Fibroblast of lung (primary cell): ENCODE measurements at regions not wholly inside any gene's neighbourhood (a gene's known extent, or its start where the extent isn't known, plus 50 kb on each side); places are given as distances from the start of the nearest gene placed in this dataset.
A peak's percentile ranks its signal among the peaks of the same experiment; 100 is the strongest.

ENCODE experiments used
- DNase-seq, 2 donors: peaks; one replicate each; pipeline versions ENCODE4 v3.0.0 to v3.0.0-alpha.2; 2010; ENCODE audit warnings: low read depth in 2 of 2
- H2AFZ ChIP-seq: 2 replicates; pipeline ENCODE4 v1.5.1; 2012; ENCODE audit warnings: low read length, control low read depth, inconsistent platforms
- H3K27ac ChIP-seq: 2 replicates; pipeline ENCODE4 v1.5.1; 2011; ENCODE audit warnings: low read length, control low read depth; ENCODE audit not compliant: insufficient read depth
- H3K27me3 ChIP-seq: 2 replicates; pipeline ENCODE4 v1.5.1; 2011; ENCODE audit warnings: mild to moderate bottlenecking, low read length; ENCODE audit not compliant: control insufficient read depth, insufficient read depth
- H3K36me3 ChIP-seq: 2 replicates; pipeline ENCODE4 v1.5.1; 2011; ENCODE audit warnings: low read length; ENCODE audit not compliant: control insufficient read depth, insufficient read depth
- H3K4me1 ChIP-seq: 2 replicates; pipeline ENCODE4 v1.5.1; 2011; ENCODE audit warnings: low read length; ENCODE audit not compliant: control insufficient read depth, insufficient read depth; ENCODE audit errors: extremely low read depth
- H3K4me2 ChIP-seq: 2 replicates; pipeline ENCODE4 v1.5.1; 2011; ENCODE audit warnings: low read length, control low read depth; ENCODE audit not compliant: insufficient read depth; ENCODE audit errors: extremely low read depth
- H3K4me3 ChIP-seq, 4 experiments: fragments of 200-600 bp in 1 of 4; sonication (generic) in 1 of 4; replicated peaks in 1 of 4; 2 replicates each; pipeline ENCODE4 v1.5.1; 2011 to 2016; ENCODE audit warnings: low read length in 4 of 4, low read depth in 3 of 4, mild to moderate bottlenecking in 3 of 4, control low read depth in 2 of 4, inconsistent platforms in 1 of 4, mixed read lengths in 1 of 4; ENCODE audit not compliant: insufficient read depth in 1 of 4; ENCODE audit errors: control extremely low read depth in 1 of 4
- H3K79me2 ChIP-seq: 2 replicates; pipeline ENCODE4 v1.5.1; 2012; ENCODE audit warnings: mild to moderate bottlenecking, low read length, inconsistent platforms; ENCODE audit not compliant: control insufficient read depth, insufficient read depth
- H3K9ac ChIP-seq: 2 replicates; pipeline ENCODE4 v1.5.1; 2011; ENCODE audit warnings: mild to moderate bottlenecking, low read length, control low read depth; ENCODE audit not compliant: insufficient read depth
- H3K9me3 ChIP-seq: 2 replicates; pipeline ENCODE4 v1.5.1; 2012; ENCODE audit warnings: low read depth, low read length; ENCODE audit not compliant: control insufficient read depth, insufficient read depth
- H4K20me1 ChIP-seq: 2 replicates; pipeline ENCODE4 v1.5.1; 2011; ENCODE audit warnings: low read length; ENCODE audit not compliant: control insufficient read depth, insufficient read depth; ENCODE audit errors: extremely low read depth
- EZH2 ChIP-seq: IDR thresholded peaks from 2 replicates; pipeline ENCODE4 v1.5.1; 2012; ENCODE audit warnings: low read length, control low read depth, mild to moderate bottlenecking; ENCODE audit errors: missing control alignments
- TF ChIP-seq, protein P1 (sequence below), 2 donors: IDR thresholded peaks in 1 of 2; conservative IDR thresholded peaks in 1 of 2; 1 replicate in 1 of 2; 2 replicates in 1 of 2; pipeline ENCODE4 v1.5.1; 2011 to 2012; ENCODE audit warnings: low read length in 2 of 2, control low read depth in 1 of 2, inconsistent platforms in 1 of 2, low read depth in 1 of 2, mild to moderate bottlenecking in 1 of 2

GRCh38 chr16:85327731-85328675 lies 215.7 kb upstream of the CIBAR2 start:
- Histone ChIP-seq H3K4me3 (no peak overlapping the region), H3K27ac (no peak overlapping the region), H4K20me1 (no peaks in the 10 kb centered on the region), H3K79me2 (peaks cover 2% of the 10 kb centered on the region), H3K27me3 (no peaks in the 10 kb centered on the region), H3K4me2 (no peak overlapping the region), H3K9ac (no peak overlapping the region), H3K4me1 (peaks cover 2% of the 10 kb centered on the region), H2AFZ (no peak overlapping the region), H3K9me3 (no peaks in the 10 kb centered on the region), H3K36me3 (no peaks in the 10 kb centered on the region)
- TF ChIP-seq, protein P1, sequence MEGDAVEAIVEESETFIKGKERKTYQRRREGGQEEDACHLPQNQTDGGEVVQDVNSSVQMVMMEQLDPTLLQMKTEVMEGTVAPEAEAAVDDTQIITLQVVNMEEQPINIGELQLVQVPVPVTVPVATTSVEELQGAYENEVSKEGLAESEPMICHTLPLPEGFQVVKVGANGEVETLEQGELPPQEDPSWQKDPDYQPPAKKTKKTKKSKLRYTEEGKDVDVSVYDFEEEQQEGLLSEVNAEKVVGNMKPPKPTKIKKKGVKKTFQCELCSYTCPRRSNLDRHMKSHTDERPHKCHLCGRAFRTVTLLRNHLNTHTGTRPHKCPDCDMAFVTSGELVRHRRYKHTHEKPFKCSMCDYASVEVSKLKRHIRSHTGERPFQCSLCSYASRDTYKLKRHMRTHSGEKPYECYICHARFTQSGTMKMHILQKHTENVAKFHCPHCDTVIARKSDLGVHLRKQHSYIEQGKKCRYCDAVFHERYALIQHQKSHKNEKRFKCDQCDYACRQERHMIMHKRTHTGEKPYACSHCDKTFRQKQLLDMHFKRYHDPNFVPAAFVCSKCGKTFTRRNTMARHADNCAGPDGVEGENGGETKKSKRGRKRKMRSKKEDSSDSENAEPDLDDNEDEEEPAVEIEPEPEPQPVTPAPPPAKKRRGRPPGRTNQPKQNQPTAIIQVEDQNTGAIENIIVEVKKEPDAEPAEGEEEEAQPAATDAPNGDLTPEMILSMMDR (conservative IDR thresholded peaks at IDR 0.05 in 1 of 2, IDR thresholded peaks at IDR 0.05 in 1 of 2; ENCODE audit: low read depth in 1 of 2, low read length in 2 of 2): no peak
- no peak for TF ChIP-seq EZH2
- DNase-seq: peak in 1 of 2 donors; percentile 60

- Histone ChIP-seq H3K9ac (no peak overlapping the region), H3K4me2 (no peak overlapping the region), H2AFZ (no peak overlapping the region), H3K36me3 (no peaks in the 10 kb centered on the region), H3K27me3 (no peaks in the 10 kb centered on the region), H3K4me1 (no peaks in the 10 kb centered on the region), H4K20me1 (no peaks in the 10 kb centered on the region), H3K27ac (no peak overlapping the region), H3K9me3 (no peaks in the 10 kb centered on the region), H3K79me2 (no peaks in the 10 kb centered on the region), H3K4me3 (no peak overlapping the region)
- TF ChIP-seq, protein P1 (conservative IDR thresholded peaks at IDR 0.05 in 1 of 2, IDR thresholded peaks at IDR 0.05 in 1 of 2; ENCODE audit: low read depth in 1 of 2, low read length in 2 of 2): no peak
- no peak for TF ChIP-seq EZH2
- DNase-seq: no peak
Measured at GRCh38 chr16:85328676-85329058, 216.4 kb upstream of the CIBAR2 start.

DNA sequence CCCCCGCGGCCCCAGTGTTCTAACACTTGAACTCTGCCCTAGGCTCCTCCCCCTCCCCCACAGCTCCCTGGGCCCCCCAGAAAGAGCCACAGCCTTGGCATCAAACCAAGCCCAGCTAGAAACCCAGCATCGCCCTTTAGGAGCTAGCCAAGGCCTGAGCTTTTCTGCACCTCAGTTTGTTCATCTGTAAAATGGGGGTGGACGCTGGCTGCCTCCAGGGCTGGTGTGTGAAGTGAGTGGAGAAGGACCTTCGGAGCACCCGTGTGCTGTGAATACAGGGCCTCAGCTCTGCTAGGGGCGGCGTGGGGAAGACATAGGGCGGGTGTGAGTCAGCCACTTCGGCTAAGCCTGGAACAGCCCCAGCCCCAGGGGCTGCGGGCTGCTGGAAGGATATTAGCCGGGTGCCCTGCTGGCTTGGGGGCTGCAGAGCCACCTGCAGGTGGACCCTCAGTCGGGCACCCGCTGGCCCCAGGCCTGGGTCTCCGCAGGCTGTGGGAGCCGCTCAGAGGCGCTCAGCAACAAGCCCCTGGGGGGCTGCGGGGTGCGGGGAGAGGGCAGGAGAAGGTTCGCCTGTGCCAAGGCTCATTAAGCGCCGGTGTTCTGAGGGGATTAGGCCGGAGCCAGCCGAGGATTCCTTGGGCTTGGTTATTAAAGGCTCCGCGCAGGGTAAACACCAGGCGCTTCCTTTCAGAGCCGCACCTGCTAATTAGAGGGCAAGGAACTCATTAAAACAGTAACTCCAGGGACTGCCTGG lies 217.0 kb upstream of the CIBAR2 start:
- no peaks in the 10 kb centered on the region for H4K20me1 ChIP-seq
- no peaks in the 10 kb centered on the region for H3K9me3 ChIP-seq
- TF ChIP-seq, protein P1 (conservative IDR thresholded peaks at IDR 0.05 in 1 of 2, IDR thresholded peaks at IDR 0.05 in 1 of 2; ENCODE audit: low read depth in 1 of 2, low read length in 2 of 2): no peak
- no peak for TF ChIP-seq EZH2
- no peaks in the 10 kb centered on the region for H3K79me2 ChIP-seq
- no peak overlapping the region for H3K27ac ChIP-seq
- H3K4me2 ChIP-seq: no peak overlapping the region
- H3K4me3 ChIP-seq: no peak overlapping the region
- no peaks in the 10 kb centered on the region for H3K36me3 ChIP-seq
- H3K9ac ChIP-seq: no peak overlapping the region
- no peaks in the 10 kb centered on the region for H3K27me3 ChIP-seq
- H3K4me1 ChIP-seq: no peaks in the 10 kb centered on the region
- H2AFZ ChIP-seq: no peak overlapping the region
- DNase-seq: peak in 1 of 2 donors; percentile 70
